ENCODE measurements at regions not wholly inside any gene's neighbourhood (a gene's known extent, or its start where the extent isn't known, plus 50 kb on each side); places are given as distances from the start of the nearest gene placed in this dataset.
A peak's percentile ranks its signal among the peaks of the same experiment; 100 is the strongest.

DNA sequence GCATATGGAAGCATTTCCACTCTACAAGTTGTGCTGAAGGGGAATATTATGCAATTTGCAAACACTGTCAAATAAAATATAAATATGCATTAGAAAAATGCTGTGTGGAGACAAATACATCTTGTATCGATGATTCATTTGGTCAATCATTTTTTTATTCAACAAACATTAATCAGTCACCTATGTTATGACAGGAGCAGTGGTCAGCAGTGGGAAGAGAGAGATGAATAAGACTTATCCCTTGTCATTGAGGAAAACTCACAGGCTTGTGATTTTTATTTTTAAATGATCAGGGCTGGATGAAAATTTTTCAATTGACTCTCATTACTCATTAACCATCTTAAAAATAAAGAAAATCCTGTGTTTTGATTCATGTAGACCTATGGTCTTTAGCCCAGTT is 574.1 kb downstream of the ACTL7B start:
- no peak overlapping the region for H3K4me3 ChIP-seq (ENCODE audit: low read depth, low read length)
- TF ChIP-seq, protein P1, sequence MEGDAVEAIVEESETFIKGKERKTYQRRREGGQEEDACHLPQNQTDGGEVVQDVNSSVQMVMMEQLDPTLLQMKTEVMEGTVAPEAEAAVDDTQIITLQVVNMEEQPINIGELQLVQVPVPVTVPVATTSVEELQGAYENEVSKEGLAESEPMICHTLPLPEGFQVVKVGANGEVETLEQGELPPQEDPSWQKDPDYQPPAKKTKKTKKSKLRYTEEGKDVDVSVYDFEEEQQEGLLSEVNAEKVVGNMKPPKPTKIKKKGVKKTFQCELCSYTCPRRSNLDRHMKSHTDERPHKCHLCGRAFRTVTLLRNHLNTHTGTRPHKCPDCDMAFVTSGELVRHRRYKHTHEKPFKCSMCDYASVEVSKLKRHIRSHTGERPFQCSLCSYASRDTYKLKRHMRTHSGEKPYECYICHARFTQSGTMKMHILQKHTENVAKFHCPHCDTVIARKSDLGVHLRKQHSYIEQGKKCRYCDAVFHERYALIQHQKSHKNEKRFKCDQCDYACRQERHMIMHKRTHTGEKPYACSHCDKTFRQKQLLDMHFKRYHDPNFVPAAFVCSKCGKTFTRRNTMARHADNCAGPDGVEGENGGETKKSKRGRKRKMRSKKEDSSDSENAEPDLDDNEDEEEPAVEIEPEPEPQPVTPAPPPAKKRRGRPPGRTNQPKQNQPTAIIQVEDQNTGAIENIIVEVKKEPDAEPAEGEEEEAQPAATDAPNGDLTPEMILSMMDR (IDR thresholded peaks at IDR 0.05; ENCODE audit: borderline replicate concordance, insufficient read depth, low read depth, low read length): no peak

DNA sequence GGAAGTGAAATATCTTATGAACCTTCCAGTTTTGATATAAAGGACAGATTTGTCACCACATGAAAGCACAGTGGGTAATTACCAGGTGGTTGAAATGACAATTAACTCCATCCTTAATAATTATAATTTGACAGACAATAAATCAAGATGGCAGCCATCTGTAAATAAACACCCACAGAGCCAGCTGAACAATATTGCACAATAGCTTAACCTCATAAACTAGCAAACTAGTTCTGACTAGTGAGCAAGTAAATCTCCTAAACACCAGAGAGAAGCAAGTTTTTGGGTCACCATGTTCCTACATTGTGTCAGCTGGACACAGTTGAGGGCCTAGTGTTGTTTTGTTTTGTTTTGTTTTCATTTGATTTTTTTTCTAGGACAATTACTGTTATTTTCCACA is 577.4 kb downstream of the ACTL7B start:
- no peak overlapping the region for H3K4me3 ChIP-seq (ENCODE audit: low read depth, low read length)
- TF ChIP-seq, protein P1 (IDR thresholded peaks at IDR 0.05; ENCODE audit: borderline replicate concordance, insufficient read depth, low read depth, low read length): no peak

DNA sequence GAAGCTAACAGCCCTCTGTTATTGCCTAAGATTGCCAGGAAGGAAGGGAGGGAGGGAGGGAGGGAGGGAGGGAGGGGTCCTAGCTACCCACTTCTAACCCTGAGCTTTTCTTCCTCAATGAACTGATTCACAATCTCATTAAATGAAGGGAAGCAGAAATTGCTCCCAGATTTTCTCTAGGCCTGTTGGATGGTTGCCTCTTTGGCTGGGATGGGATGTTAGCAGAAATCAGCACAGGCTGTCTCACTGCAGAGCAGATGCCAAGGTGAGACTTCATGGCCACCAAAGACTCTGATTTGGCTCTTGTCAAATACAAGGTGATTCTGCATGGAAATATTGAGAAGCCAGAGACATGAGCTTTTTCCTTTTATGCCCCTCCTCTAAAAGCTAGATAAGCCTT is 578.6 kb downstream of the ACTL7B start:
- TF ChIP-seq, protein P1 (IDR thresholded peaks at IDR 0.05; ENCODE audit: borderline replicate concordance, insufficient read depth, low read depth, low read length): no peak

DNA sequence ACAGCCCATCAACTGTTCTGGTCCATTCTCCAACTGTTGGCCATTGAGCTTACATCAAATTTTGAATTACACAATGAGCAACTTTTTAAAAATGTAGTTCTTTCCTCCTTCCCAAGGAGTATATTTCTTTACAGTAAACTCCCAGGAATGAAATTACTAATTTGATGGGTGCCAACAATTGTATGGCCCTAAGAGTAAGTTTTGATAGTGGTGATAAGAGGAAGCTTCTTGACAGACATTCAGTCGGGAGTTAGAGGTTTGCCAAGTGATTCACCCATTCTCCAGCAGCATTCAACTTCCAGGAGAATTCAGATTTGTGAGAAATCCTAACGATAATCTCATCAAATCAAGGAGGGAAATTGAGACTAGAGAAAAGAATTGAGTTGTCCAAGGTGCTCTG is 579.9 kb downstream of the ACTL7B start:
- TF ChIP-seq, protein P1 (IDR thresholded peaks at IDR 0.05; ENCODE audit: borderline replicate concordance, insufficient read depth, low read depth, low read length): no peak
- no peak overlapping the region for H3K4me3 ChIP-seq (ENCODE audit: low read depth, low read length)

More for the DNA sequence above, 578.6 kb downstream of the ACTL7B start:
- no peak overlapping the region for H3K4me3 ChIP-seq (ENCODE audit: low read depth, low read length)

DNA sequence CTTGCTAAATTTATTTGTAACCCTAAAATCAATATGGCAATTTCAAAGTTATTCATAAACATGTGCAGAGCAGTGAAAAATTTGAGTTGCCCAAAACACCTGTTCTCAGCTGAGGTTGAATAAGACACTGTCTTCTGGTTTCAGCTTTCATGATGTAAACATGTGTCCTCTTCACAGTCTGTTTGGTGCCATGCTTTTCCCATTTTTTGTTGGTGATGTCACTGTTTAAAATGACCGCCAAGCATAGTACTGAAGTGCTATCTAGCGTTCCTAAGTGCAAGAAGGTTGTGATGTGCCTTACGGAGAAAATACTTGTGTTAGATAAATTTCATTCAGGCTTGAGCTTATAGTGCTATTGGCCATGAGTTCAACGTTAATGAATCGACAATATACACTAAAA is 580.8 kb downstream of the ACTL7B start:
- TF ChIP-seq, protein P1 (IDR thresholded peaks at IDR 0.05; ENCODE audit: borderline replicate concordance, insufficient read depth, low read depth, low read length): no peak
- no peak overlapping the region for H3K4me3 ChIP-seq (ENCODE audit: low read depth, low read length)

DNA sequence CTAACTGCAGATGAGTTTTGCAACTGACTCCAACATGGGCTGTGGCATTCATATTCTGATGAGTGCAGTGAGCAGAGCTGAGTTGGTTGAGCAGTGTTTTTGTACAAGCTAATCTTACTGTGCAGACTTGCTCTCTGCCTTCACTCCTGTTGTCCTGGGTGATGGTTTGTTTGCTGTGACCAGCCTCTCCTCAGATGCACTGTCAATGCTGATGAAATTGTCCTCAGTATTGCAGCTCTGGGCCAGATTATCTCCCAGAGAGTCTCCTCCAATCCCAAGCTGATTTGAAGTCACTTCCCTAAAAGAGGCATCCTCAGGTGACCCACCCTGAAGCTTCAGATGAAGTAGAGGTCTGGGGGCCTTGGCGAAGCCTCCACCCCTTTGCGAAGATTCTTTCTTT is 581.8 kb downstream of the ACTL7B start:
- H3K4me3 ChIP-seq (ENCODE audit: low read depth, low read length): no peak overlapping the region
- TF ChIP-seq, protein P1 (IDR thresholded peaks at IDR 0.05; ENCODE audit: borderline replicate concordance, insufficient read depth, low read depth, low read length): no peak

DNA sequence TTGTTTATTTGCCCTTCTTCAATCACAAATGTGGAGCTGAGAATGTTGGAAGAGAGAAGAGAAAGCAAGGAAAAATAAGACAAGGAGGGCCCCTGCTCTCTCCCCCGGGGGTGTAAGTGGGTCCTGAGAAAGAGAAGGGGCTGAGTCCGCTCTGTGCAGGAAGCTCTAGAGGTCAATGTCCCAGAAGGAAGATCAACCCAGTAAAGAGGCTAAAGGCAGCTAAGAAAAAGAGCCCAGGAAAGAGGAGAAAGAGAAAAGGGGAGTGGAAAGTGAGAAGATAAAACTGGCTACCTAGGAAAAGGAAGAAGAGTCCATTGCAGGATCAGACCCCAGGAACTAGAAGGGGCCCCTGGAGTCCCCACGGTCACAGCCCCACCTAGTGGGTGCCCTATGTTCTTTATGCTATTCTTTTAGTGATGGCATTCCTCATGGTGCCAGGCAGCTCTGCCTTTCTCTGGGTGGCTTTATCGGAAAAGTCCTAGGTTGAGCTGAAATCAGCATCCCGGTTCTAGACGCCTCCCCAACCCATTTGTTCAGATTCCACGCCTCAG is 583.4 kb downstream of the ACTL7B start:
- TF ChIP-seq, protein P1 (IDR thresholded peaks at IDR 0.05; ENCODE audit: borderline replicate concordance, insufficient read depth, low read depth, low read length): peak; percentile 55
- H3K4me3 ChIP-seq (ENCODE audit: low read depth, low read length): no peak overlapping the region

All from GM12875 (cell line).